Endothelial cell of umbilical vein (primary cell): ENCODE measurements at regions not wholly inside any gene's neighbourhood (a gene's known extent, or its start where the extent isn't known, plus 50 kb on each side); places are given as distances from the start of the nearest gene placed in this dataset.

Source experiments
- BruUV-seq: library from RNA; stranded (reverse); fragments of 400-500 nt; replicated peaks from 2 replicates; lab custom pipeline; 2021; lab: Mats Ljungman, UMichigan
- CTCF ChIA-PET: fragments of 300-600, 350-600 bp; sonication (Branson Sonifier 250); formaldehyde crosslinking; loops from one replicate; lab custom pipeline; 2021; ENCODE audit warnings: antibody characterized with exemption, inconsistent platforms; lab: Charles Lee
- POLR2A ChIA-PET: fragments of 300-600, 350-600 bp; sonication (Branson Sonifier 250); formaldehyde crosslinking; loops from one replicate; lab custom pipeline; 2021; ENCODE audit warnings: antibody characterized with exemption, inconsistent platforms; lab: Charles Lee
- DNase-seq: peaks from one replicate; pipeline ENCODE4 v3.0.0-alpha.2; 2011; ENCODE audit warnings: low read depth, low spot score
- FAIRE-seq: peaks from 2 replicates; lab custom pipeline; 2011; peaks lifted over from hg19 to GRCh38; lab: Jason Lieb, UNC
- H2AFZ ChIP-seq: 2 replicates; pipeline ENCODE4 v1.6.0; 2012; ENCODE audit warnings: low read depth, low read length, control low read depth, inconsistent platforms
- H3K27ac ChIP-seq: 2 replicates; pipeline ENCODE4 v1.5.1; 2011; ENCODE audit warnings: low read depth, mild to moderate bottlenecking, control low read depth, low read length, moderate library complexity; ENCODE audit not compliant: insufficient read depth
- H3K27me3 ChIP-seq, 2 experiments: 2 replicates each; pipeline versions ENCODE4 v1.6.0 to v1.6.1; 2011; ENCODE audit warnings: low read length in 2 of 2, mixed read lengths in 1 of 2; ENCODE audit not compliant: control insufficient read depth in 2 of 2, insufficient read depth in 2 of 2
- H3K36me3 ChIP-seq, 2 experiments: 2 replicates in 1 of 2; 3 replicates in 1 of 2; pipeline ENCODE4 v1.5.1; 2011; ENCODE audit warnings: low read length in 2 of 2, mild to moderate bottlenecking in 1 of 2, moderate library complexity in 1 of 2; ENCODE audit not compliant: control insufficient read depth in 2 of 2, insufficient read depth in 2 of 2; ENCODE audit errors: extremely low read depth in 1 of 2
- H3K4me1 ChIP-seq: 3 replicates; pipeline ENCODE4 v1.5.1; 2011; ENCODE audit warnings: mild to moderate bottlenecking, low read length; ENCODE audit not compliant: control insufficient read depth, insufficient read depth; ENCODE audit errors: extremely low read depth
- H3K4me2 ChIP-seq: 2 replicates; pipeline ENCODE4 v1.6.1; 2011; ENCODE audit warnings: low read length, control low read depth, mixed read lengths; ENCODE audit not compliant: insufficient read depth
- H3K4me3 ChIP-seq, 3 experiments: fragments of 200-600 bp in 1 of 3; sonication (generic), shearing (Covaris generic) in 1 of 3; replicated peaks in 1 of 3; 2 replicates each; pipeline ENCODE4 v1.5.1; 2011 to 2016; ENCODE audit warnings: control low read depth in 3 of 3, low read length in 3 of 3, mild to moderate bottlenecking in 2 of 3, inconsistent platforms in 1 of 3, low read depth in 1 of 3, moderate library complexity in 1 of 3; ENCODE audit not compliant: insufficient read depth in 1 of 3
- H3K79me2 ChIP-seq: 2 replicates; pipeline ENCODE4 v1.6.0; 2012; ENCODE audit warnings: low read length, inconsistent platforms; ENCODE audit not compliant: control insufficient read depth, insufficient read depth
- H3K9ac ChIP-seq: replicated peaks from 2 replicates; pipeline ENCODE3; 2011; ENCODE audit warnings: low read length, control low read depth; ENCODE audit not compliant: insufficient read depth; ENCODE audit errors: extremely low read depth
- H3K9me1 ChIP-seq: replicated peaks from 3 replicates; pipeline ENCODE4 v1.6.0; 2011; ENCODE audit warnings: mild to moderate bottlenecking, low read length; ENCODE audit not compliant: control insufficient read depth, insufficient read depth; ENCODE audit errors: extremely low read depth
- H3K9me3 ChIP-seq: replicated peaks from 2 replicates; pipeline ENCODE4 v1.5.1; 2012; ENCODE audit warnings: low read length, inconsistent platforms; ENCODE audit not compliant: control insufficient read depth, insufficient read depth
- H4K20me1 ChIP-seq: replicated peaks from 2 replicates; pipeline ENCODE3; 2011; ENCODE audit warnings: mild to moderate bottlenecking, low read length; ENCODE audit not compliant: control insufficient read depth, insufficient read depth; ENCODE audit errors: extremely low read depth
- EZH2 ChIP-seq: IDR thresholded peaks from 2 replicates; pipeline ENCODE4 v1.6.1; 2012; ENCODE audit warnings: borderline replicate concordance, low read depth, mild to moderate bottlenecking, moderate library complexity, low read length, inconsistent platforms; ENCODE audit not compliant: severe bottlenecking
- FOS ChIP-seq: IDR thresholded peaks from 2 replicates; pipeline ENCODE4 v1.6.1; 2011; ENCODE audit warnings: mild to moderate bottlenecking, low read length, moderate library complexity, borderline replicate concordance; ENCODE audit not compliant: insufficient read depth
- GATA2 ChIP-seq: IDR thresholded peaks from 2 replicates; pipeline ENCODE4 v1.7.0; 2011; ENCODE audit warnings: low read depth, mild to moderate bottlenecking, moderate library complexity, mixed read lengths, low read length; ENCODE audit not compliant: insufficient read length, insufficient read depth
- JUN ChIP-seq: IDR thresholded peaks from 2 replicates; pipeline ENCODE4 v1.6.1; 2011; ENCODE audit warnings: borderline replicate concordance, low read depth; ENCODE audit not compliant: insufficient read length, insufficient read depth
- MYC ChIP-seq: IDR thresholded peaks from one replicate; pipeline ENCODE4 v1.6.1; 2011; ENCODE audit warnings: mild to moderate bottlenecking, low read depth, low read length
- POLR2A ChIP-seq: IDR thresholded peaks from 2 replicates; pipeline ENCODE4 v1.6.1; 2012; ENCODE audit warnings: low read depth, mild to moderate bottlenecking, control low read depth, low read length
- POLR2AphosphoS5 ChIP-seq: IDR thresholded peaks from 2 replicates; pipeline ENCODE4 v1.6.1; 2012; ENCODE audit warnings: low read depth, mild to moderate bottlenecking, control low read depth, low read length, moderate library complexity; ENCODE audit not compliant: insufficient read depth
- dilution Hi-C: fragments of 300-500 bp; cut with MboI; formaldehyde crosslinking; loops from one replicate; pipeline ENCODE4 v1.15.0; 2019; ENCODE audit warnings: low sequenced_read_pairs; ENCODE audit not compliant: extremely low pct_ligation_motif_present
- intact Hi-C: fragments of 100-400 bp; cut with micrococcal nuclease; formaldehyde crosslinking; loops from one replicate; pipeline ENCODE4 v1.10.0; 2022
- TF ChIP-seq, protein P1 (sequence below), 2 donors: IDR thresholded peaks; 1 replicate in 1 of 2; 2 replicates in 1 of 2; pipeline ENCODE4 v1.5.1; 2011; ENCODE audit warnings: low read length in 2 of 2, mild to moderate bottlenecking in 2 of 2, moderate library complexity in 2 of 2, control low read depth in 1 of 2, inconsistent platforms in 1 of 2, low read depth in 1 of 2; ENCODE audit not compliant: insufficient read depth in 1 of 2; ENCODE audit errors: extremely low read depth in 1 of 2
- TF ChIP-seq, protein P2 (sequence below): IDR thresholded peaks from 2 replicates; pipeline ENCODE4 v1.6.1; 2011; ENCODE audit not compliant: insufficient read depth, insufficient read length

DNA sequence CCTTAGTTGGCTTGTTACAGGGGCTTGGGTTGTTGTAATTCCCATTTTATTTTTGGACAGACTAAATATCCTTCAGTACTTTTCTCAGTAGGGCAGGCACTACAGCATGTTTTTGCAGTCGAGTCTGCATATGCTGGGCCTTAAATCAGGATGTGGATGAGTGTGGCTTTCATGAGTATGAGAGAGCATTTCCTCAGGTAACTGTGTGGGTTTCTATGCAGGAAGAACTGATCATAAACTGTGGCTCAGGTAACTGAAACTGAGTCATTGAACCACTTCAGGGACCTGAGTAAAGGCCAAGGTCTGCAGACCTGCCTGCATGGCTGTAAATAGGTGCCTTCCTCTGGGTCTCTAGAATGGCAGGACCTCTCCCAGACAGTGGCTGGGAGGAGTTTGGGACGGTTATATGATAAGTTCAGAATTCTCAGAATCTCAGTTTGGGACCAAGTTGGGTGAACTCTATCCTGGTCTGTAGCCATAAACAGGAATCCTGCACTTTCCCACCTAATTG, 112.1 kb downstream of the ZNF737 start:
- Histone ChIP-seq H3K36me3 (no peaks in the 10 kb centered on the region), H3K79me2 (no peaks in the 10 kb centered on the region), H3K4me3 (no peak overlapping the region), H2AFZ (no peak overlapping the region), H3K4me1 (no peaks in the 10 kb centered on the region), H3K9me1 (no peaks in the 10 kb centered on the region), H3K9me3 (no peaks in the 10 kb centered on the region), H3K27ac (no peak overlapping the region), H4K20me1 (no peaks in the 10 kb centered on the region), H3K9ac (no peak overlapping the region), H3K4me2 (no peak overlapping the region), H3K27me3 (no peaks in the 10 kb centered on the region)
- POLR2A ChIA-PET, result no interaction called here
- CTCF ChIA-PET, result no interaction called here
- no peak for FAIRE-seq
- intact Hi-C loops (no loop called here), dilution Hi-C loops (no loop called here)
- BruUV-seq, result no TSS peak
- TF ChIP-seq POLR2AphosphoS5 (no peak), JUN (no peak), MYC (no peak), EZH2 (no peak), POLR2A (no peak), GATA2 (no peak), FOS (no peak)
- TF ChIP-seq, protein P1, sequence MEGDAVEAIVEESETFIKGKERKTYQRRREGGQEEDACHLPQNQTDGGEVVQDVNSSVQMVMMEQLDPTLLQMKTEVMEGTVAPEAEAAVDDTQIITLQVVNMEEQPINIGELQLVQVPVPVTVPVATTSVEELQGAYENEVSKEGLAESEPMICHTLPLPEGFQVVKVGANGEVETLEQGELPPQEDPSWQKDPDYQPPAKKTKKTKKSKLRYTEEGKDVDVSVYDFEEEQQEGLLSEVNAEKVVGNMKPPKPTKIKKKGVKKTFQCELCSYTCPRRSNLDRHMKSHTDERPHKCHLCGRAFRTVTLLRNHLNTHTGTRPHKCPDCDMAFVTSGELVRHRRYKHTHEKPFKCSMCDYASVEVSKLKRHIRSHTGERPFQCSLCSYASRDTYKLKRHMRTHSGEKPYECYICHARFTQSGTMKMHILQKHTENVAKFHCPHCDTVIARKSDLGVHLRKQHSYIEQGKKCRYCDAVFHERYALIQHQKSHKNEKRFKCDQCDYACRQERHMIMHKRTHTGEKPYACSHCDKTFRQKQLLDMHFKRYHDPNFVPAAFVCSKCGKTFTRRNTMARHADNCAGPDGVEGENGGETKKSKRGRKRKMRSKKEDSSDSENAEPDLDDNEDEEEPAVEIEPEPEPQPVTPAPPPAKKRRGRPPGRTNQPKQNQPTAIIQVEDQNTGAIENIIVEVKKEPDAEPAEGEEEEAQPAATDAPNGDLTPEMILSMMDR (IDR thresholded peaks at IDR 0.05; ENCODE audit: extremely low read depth in 1 of 2, insufficient read depth in 1 of 2, low read depth in 1 of 2, low read length in 2 of 2), result no peak
- TF ChIP-seq, protein P2, sequence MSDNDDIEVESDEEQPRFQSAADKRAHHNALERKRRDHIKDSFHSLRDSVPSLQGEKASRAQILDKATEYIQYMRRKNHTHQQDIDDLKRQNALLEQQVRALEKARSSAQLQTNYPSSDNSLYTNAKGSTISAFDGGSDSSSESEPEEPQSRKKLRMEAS, result no peak
- no peak for DNase-seq
